Stimulated activated CD4-positive, alpha-beta T cell treated with anti-CD3 and anti-CD28 coated beads, TNF-alpha, amount 100 ng/mL, for 24 hours (primary cell): ENCODE measurements at regions not wholly inside any gene's neighbourhood (a gene's known extent, or its start where the extent isn't known, plus 50 kb on each side); places are given as distances from the start of the nearest gene placed in this dataset.

ENCODE experiments used
- DNase-seq, 3 experiments: peaks; one replicate each; pipeline ENCODE4 v3.0.0-alpha.2; 2020; ENCODE audit warnings: low read depth in 3 of 3

DNA sequence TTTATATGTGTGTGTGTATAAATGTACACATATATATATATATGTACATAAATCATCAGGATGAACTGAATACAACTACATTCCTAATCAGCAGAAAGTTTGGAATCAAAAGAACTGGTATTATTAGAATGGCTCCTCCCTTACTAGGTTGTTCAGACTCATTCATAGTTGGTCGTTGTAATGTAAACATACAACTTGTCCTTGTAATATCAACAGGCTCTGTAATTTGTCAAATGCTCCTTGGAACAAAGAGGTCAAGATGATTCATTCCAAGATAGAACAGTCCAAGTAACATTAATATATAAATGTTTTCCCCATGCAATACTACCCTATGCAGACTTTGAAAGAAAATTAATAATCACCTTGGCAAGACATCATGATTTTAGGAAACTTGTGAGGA lies 351.4 kb upstream of the SMIM31 start:
- no peak for DNase-seq

DNA sequence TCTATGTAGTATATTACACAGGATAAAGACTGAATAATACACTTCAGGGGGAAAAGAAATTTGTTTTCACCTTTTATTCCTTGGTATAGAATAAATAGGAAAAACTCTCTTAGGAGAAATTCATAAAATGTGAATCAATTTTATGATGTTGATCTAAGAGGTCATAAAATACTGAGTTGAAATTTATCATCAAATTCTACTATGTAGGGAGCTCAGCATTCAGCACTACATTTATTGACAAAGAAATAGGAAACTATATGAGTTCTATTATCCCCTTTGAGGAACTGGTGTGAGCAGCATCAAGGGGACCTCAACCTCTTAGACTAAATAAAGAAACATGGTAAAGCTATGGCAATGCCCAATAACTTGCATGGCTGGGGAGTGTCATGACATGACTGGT lies 348.2 kb upstream of the SMIM31 start:
- no peak for DNase-seq

DNA sequence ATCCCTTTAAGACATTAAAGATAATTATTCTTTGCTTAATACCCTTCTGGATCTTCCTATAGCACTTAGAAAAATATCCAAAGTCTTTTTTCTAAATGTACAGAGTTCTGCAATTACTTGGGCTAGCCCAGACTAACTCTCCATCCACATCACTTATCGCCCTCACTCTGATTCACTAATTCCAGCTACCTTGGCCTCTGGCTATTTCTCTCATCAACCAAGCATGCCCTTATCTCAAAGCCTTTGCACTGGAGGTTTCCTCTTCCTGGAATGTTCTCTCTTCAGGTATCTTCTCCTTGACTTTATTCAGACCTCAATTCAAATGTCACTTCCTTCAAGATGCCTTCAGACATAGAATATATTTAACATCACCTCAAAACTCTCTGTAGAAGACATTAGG lies 345.1 kb upstream of the SMIM31 start:
- no peak for DNase-seq

DNA sequence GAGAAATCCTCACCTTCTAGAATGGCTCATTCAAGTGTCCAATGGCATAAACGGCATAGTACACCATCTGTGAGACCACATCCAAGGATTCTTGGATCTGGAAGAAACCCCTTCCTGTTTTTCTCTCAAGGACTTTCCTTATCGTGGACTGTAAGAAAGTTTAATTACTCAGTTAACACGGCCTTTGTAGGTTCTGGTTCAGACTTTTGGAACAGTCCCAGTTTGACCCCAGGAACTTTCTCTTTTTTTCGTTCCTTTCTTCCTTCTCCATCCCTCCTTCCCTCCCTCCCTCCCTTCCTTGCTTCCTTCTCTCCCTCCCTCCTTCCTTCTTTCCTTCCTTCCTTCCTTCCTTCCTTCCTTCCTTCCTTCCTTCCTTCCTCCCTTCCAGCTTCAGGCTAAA lies 343.5 kb upstream of the SMIM31 start:
- no peak for DNase-seq

DNA sequence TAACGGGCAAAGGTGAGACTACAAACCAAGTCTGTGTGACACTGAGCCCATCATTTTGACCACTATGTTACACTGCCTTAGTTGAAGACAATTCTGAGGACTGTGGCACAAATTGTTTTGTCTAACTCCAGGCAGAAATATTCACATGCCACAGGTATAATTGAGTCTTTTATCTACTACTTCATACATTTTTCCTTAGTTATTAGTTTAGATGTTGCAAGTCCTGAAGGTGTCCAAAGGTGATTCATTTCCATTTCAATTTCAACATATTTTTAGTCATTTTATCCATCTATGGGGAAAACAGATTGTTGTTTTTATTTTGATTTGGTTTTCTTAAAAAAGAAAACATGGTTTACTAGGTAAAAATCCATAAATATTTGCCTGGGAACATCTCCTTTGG lies 341.7 kb upstream of the SMIM31 start:
- DNase-seq = no peak

DNA sequence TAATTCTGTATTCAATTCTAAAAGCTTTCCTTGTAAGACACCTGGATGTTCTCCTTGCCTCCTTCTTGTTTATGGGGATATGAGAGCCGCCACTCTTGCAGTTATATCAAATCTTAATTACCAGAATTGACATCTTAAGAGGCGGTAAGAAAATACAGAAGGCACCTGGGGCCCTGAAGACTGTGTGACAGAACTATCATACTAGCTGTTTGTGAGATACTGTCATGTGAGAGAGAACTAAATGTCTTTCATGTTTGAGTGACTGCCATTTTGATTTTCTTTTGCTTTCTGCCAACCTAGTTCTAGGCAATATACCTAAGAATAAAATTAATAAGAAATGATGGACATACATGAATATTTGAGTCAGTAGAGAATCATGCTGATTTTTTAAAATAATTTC lies 340.2 kb upstream of the SMIM31 start:
- DNase-seq = no peak

DNA sequence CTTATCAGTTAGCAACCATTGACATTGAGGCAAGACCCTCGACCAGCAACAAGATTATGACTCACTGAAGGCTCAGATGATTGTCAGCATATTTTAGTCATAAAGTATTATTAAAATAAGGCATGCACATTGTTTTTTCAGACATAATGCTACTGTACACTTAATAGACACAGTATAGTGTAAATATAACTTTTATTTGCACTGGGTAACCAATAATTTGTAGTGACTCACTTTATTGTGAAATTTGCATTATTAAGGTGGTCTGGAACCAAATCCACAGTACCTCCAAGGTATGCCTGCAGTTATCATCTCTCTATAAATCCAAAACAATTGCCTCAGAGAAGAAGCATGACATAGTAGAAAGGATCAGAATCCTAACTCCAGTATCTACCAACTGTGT lies 330.1 kb upstream of the SMIM31 start:
- DNase-seq = no peak

DNA sequence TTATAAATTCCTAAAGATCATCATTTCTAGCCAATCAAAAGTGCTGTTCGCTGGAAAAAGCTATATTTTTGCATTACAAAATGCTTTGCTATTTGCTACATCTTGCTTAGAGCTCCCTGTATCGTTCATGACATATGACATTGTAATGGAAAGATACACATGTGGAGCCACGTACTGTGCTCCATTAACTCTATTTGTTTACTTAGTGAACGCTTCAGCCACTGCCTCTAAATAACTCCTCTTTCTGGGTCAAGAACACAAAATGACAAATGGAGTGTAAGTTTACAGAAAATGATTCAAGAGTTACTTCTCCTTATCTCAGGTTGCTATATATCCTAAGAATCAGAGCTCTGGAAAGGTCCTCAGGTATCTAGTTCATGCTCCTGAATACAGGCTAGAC lies 329.1 kb upstream of the SMIM31 start:
- no peak for DNase-seq

DNA sequence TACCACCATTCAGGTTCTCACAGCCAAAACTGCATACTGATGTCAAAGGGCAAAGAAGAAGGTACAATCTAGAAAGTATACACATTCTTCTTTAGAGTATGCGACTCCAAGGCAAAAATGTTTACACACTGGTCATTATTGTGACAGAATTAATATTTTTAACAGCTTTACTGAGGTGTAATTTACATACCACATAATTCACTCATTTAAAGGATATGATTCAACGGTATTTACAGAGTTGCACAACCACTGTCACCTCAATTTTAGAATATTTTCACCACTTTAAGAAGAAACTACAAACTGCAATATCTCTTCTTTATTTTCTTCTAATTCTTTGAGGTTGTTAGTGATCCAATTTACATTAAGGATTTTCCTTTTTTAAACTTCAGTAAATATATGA lies 325.4 kb upstream of the SMIM31 start:
- DNase-seq = no peak

DNA sequence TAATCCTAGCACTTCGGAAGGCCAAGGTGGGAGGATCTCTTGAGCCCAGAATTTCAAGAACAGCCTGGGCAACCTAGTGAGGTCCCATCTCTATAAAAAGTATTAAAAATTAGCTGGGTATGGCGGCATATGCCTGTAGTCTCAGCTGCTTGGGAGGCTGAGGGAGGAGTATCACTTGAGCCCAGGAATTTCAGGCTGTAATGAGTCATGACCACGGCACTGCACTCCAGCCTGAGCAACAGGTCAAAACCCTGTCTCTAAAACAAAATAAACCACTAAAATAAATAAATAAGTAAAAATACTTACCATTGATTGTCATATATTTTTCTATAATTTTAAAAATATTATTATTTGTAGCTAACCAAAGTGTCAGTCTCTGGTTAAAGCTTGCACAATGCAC lies 315.6 kb upstream of the SMIM31 start:
- DNase-seq = no peak

DNA sequence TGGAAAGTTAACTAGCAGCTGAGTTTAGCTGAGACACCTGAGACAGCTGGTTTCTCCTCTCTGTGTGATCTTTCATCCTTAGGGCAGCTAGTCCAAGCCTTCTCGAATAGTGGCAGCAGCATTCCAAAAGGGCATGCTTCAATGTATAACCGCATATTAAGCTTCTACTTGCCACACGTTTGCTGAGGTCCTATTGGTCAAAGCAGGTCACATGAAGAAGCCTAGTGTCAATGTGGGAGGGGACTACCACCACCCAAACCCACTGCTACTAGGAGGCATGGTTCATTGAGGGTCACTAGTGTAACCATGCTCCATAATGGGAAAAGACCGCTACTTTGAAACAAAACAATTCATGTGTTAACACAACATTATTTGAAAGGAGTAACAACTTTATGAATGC lies 314.9 kb upstream of the SMIM31 start:
- no peak for DNase-seq

DNA sequence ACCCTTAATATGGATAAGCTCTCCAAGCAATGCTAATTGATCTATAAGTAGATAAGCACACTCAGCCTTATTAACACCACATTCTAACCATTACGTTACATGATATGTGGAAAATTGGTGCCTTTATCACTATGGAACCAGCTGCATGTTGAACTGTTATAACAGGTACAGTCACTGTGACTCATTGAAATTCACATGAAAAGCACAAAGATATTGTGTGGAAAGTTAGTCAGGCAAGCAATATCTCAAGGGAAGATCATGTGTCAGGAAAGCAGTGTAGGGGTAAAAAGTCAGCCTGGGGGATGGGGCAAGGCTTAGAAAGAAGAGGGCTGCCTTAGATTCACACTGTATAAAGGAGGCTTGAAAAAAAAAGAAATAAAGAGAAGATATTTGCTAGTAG lies 313.7 kb upstream of the SMIM31 start:
- no peak for DNase-seq

DNA sequence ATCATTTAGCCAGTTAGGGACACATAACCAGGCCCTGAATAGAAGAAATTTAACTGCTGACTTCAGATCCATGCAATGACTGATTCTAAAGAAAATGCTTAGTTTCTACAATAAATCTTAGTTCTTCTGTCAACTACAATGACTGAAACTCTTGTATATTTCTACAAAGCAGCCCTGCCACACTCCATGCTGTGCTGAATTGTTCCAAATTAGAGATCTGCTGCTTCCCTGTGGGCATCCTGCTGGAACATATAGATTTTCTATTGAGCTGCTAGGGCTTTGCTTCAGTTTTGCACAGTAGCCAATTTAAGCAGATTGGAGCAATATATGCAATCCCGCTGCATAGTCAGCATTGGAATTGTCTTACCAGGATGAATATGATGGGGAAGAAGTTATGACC lies 312.8 kb upstream of the SMIM31 start:
- DNase-seq = no peak

DNA sequence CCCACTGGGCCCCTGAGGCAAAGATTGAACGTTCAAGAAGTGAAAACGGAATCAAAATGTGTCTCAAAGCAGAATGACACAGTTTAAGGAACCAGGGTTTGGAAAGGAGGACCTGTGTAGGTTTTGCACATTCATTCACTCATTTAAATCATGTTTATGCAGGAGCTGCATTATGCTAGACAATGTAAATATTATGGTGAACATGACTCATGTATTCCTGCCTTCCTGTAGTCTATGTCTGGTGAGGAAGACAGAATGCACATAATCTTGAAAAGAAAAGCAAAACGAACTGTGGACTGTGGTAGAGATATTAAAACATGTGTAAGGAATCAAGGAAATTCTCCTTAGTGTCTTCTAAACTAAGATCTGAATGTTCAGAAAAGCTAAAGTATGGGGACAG lies 311.8 kb upstream of the SMIM31 start:
- no peak for DNase-seq

DNA sequence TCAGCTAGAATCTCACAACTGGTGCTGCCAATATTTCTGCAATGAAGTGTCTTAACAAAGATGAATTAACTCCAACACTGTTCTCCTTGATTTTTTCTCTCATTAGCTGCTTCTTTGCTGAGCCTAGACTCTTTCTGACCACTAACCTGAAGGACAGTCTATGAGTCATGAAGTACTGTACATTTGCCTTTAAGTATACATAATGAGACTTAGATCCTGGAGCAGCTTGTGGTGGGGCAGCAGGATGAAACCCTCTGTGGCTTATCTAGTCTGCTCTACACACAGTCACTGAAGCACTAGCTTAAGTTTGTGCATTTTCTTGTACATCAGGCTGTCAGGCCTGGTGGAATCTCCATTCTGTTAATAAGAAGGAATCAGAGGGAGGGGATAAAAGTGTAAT lies 307.4 kb upstream of the SMIM31 start:
- no peak for DNase-seq

DNA sequence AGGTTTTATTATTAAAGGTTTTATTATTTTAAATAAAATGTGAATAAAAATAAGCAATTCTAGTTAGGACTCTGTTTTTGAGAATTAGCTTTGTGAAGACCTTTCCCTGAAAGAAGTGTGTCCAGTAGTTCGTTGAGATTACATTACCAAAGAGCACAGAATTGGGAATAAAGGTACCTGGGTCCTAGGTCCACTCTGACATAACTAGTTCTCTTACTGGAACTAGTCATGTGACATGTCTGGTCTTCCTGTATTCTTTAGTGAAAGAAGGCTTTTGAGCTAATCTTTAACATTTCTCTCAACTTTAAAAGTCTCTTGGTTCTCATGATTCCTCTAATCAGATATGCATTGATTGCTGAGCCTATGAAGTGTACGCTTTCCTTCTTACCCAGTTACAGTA lies 292.0 kb upstream of the SMIM31 start:
- no peak for DNase-seq

DNA sequence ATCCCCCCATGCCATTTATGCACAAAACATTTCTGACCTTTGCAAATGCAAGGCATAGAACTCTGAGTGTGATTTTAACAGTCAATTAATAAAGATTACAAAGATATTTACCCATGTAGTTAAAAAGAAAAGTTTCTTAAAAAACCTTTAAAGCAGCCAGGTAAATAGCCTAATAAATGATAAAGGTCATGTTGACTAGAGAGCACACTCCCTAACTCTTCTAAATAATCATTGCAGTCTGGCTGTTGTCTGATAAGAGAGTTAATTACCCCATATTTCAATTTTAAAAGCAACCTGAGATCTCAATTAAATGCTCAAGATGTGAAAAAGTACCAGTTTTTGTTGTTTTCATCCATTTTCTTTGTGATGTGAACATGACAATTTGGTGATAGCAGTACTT lies 291.5 kb upstream of the SMIM31 start:
- DNase-seq = no peak

DNA sequence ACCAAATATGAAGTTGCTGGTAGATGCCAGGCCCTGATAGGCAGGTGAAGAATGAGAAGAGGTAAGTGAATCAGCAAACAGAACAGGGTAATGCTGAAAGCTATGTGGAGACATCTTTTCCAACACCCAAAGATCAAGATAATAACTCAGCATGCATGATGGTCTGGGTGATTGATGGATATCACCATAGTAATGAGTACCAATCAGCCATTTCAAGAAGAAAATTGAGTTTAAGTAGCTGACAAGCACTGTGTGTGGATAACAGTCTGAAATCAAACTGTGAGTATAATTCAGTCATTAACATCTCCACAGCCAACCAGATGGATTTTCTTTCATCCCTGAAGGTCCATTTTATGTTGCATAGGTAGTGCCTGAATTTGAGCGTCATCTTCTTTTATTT lies 289.6 kb upstream of the SMIM31 start:
- no peak for DNase-seq

DNA sequence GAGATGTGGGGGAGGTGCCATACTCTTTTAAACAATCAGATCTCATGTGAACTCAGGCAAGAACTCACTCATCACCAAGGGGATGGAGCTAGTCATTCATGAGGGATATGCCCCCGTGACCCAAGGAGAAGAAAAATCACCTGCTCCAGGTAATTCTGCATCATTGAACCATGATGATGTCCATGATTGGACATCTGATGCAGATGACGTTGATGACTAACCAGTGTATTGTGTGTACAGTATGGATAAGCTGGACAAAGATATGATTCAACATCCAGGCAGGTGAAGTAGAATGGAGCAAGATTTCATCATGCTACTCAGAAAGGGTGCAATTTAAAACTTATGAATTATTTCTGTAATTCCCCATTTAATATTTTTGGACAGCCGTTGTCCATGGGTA lies 286.4 kb upstream of the SMIM31 start:
- no peak for DNase-seq

DNA sequence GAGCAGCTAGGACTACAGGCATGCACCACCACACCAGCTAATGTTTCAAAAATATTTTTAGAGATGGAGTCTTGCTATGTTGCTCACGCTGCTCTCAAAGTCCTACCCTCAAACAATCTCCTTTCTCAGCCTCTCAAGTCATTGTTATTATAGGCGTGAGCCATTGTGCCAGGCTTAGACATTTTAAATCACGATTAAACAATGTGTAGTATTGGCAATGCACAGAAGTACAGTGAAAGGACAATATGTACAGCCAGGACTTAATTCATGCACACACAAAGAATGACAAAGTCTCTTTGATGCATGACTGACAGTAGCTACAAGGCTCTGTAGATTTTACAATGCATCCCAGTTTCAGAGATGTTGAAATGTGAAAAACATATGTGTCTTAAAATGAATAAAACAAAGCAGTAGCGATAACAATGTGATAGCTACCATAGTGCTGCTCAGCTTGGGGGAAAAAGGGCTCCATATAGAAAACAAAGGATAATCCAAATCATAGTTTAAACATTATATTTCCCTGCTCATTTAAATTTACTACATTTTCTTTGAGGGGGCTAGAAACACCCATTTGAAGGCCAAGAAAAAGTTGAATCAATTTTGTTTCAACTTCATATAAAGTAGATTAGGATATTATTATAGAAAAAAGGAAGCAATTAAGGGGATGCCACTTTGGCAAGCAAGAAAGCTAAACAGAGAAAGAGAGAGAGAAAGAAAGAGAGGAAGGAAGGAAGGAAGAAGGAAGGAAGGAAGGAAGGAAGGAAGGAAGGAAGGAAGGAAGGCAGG lies 272.4 kb upstream of the SMIM31 start:
- DNase-seq = no peak

DNA sequence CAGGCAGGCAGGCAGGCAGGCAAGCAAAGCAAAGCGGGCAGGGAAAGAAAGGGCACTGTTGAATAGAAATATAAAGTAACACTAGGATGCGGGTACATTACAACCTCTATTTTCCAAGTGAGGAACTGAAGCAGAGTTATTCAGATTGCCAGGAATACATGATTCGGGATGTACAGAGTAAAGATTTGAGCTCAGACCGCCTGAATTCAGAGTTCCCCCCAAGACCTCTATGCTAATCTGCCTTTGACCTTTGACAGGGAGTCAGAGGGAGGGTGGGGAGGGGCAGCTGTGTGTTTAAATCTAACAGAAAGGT lies 271.9 kb upstream of the SMIM31 start:
- no peak for DNase-seq

DNA sequence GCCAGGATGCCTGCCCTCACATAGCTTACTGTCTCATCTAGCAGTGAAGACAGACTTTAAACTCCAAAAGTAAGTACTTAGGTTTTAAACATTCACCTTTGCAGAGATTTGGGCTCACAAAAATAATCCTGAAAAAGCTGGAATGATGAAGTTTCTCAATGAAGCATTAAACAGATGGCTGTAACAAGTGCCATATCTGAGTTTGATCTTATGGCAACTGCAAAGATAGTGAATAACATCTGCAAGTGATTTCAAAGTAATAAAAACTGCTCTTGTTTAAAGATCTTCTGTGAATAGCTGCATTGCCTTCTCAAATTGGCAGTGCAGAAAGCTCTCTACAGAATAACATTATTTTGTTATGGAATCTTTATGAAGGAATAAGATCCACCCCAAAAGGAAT lies 271.2 kb upstream of the SMIM31 start:
- DNase-seq = no peak

DNA sequence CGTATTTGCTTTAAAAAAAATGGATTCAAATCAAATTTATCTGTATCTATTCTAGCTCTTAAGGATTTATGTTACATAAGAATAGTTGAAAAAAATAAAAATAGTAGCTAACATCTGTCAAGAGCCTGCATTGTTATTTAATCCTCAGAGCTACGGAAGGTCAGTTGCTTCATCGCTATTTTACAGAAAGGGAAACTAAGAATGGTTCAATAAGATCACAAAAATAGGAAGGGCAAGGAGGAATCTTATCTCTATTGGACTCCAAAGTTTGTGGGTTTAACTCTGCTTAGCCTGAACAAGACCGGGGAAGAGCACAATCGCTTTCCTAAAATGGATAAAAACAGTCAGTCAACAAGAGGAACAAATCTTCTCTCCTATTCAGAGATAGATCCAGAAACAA lies 270.2 kb upstream of the SMIM31 start:
- no peak for DNase-seq

DNA sequence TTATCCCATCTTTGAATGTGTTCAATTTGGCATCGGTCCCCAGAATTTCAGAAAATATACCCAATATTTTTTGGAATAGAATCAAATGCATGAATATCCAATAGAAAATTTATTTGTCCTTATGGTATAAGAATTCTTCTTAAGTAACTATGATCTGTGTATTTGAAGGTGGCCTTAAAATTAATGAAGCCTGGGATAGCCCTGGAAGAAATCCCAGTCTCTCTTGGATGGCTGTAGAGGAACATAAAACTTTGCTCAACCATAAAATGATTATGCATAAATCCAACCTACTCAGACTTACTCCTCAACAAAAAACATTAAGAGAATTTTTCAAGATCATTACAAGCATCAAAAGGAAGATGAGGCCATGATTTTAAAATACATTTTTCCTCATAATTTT lies 269.4 kb upstream of the SMIM31 start:
- DNase-seq = no peak

DNA sequence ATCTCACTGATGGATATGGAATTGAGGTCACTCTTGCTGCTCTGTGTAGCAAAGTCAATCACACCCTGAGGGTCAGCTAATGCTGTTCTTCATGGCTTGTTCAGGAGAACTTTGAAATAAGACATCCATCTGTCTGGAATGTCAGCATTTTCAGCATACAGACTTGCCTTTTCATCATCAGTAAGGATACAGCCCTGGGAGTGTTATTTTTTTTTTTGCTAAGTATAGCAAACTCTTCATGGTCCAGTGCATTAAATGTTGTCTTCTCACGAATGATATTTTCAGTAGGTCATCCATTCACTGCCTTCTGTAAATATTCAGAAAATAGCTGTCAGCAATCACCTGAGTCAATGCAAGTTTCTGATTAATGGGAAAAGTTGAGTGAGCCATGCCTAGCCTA lies 268.8 kb upstream of the SMIM31 start:
- no peak for DNase-seq
